GM18861 (cell line): ENCODE measurements at regions not wholly inside any gene's neighbourhood (a gene's known extent, or its start where the extent isn't known, plus 50 kb on each side); places are given as distances from the start of the nearest gene placed in this dataset.
"Not testable (repeated sequence)": the region's sequence is repeated elsewhere in the genome, so short reads cannot be mapped to it uniquely, and the experiment has no call there.

Experiments
- ATAC-seq: cut with Tn5 transposase; IDR thresholded peaks from one replicate; pipeline ENCODE4 v1.9.1; 2021; ENCODE audit not compliant: unreplicated experiment

- ATAC-seq = no peak
These were observed 382.5 kb upstream of the TMTC1 start for GRCh38 chr12:30166006-30166795.

GRCh38 chr12:30164382-30165318, 380.9 kb upstream of the TMTC1 start:
- ATAC-seq = no peak

GRCh38 chr12:30156833-30157232, 373.1 kb upstream of the TMTC1 start:
- ATAC-seq = not testable (repeated sequence)

- no peak for ATAC-seq
These were observed 371.4 kb upstream of the TMTC1 start for GRCh38 chr12:30155001-30155730.

GRCh38 chr12:30153981-30154380, 370.2 kb upstream of the TMTC1 start:
- no peak for ATAC-seq

- no peak for ATAC-seq
These were observed 369.0 kb upstream of the TMTC1 start for GRCh38 chr12:30152705-30153104.

GRCh38 chr12:30151831-30152230, 368.1 kb upstream of the TMTC1 start:
- no peak for ATAC-seq

- ATAC-seq = no peak
These were observed 362.8 kb upstream of the TMTC1 start for GRCh38 chr12:30146561-30146960.

- ATAC-seq = no peak
These were observed 361.9 kb upstream of the TMTC1 start for GRCh38 chr12:30145684-30146032.

GRCh38 chr12:30144777-30145683, 361.3 kb upstream of the TMTC1 start:
- no peak for ATAC-seq

GRCh38 chr12:30142301-30142700, 358.6 kb upstream of the TMTC1 start:
- no peak for ATAC-seq

GRCh38 chr12:30138483-30138882, 354.7 kb upstream of the TMTC1 start:
- ATAC-seq = no peak

GRCh38 chr12:30136696-30137095, 353.0 kb upstream of the TMTC1 start:
- ATAC-seq = no peak

- ATAC-seq = no peak
These were observed 352.0 kb upstream of the TMTC1 start for GRCh38 chr12:30135776-30136175.

- ATAC-seq = no peak
These were observed 350.5 kb upstream of the TMTC1 start for GRCh38 chr12:30134229-30134628.

GRCh38 chr12:30126944-30127343, 343.2 kb upstream of the TMTC1 start:
- no peak for ATAC-seq

- ATAC-seq = no peak
These were observed 336.8 kb upstream of the TMTC1 start for GRCh38 chr12:30120522-30120921.

GRCh38 chr12:30117483-30117882, 333.7 kb upstream of the TMTC1 start:
- ATAC-seq = no peak

- ATAC-seq = no peak
These were observed 328.0 kb upstream of the TMTC1 start for GRCh38 chr12:30111719-30112118.

GRCh38 chr12:30110958-30111586, 327.3 kb upstream of the TMTC1 start:
- ATAC-seq = no peak
